ENCODE measurements at regions not wholly inside any gene's neighbourhood (a gene's known extent, or its start where the extent isn't known, plus 50 kb on each side); places are given as distances from the start of the nearest gene placed in this dataset.

DNA sequence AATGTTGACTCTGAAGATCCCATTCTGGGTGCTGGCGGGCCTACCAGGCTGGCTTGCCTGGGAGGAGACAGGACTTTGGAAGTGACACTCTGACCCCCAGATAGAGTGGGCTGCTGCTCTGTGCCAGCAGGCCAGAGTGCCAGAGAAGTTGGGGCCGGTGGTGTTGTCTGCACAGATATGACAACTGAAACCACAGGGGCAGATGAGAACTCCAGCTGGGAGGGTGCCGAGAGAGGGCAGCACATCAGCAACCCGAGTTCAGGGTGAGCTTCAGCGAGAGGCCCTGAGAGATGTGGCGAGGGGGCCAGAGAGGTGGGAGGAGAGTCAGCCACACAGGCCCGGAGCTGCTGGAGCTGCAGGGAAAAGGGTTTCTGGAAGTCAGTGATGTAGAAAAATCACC lies 193.2 kb upstream of the MGMT start:
- Histone ChIP-seq H4K20me1 (ENCODE audit: insufficient read depth, low read length) (no peaks in the 10 kb centered on the region), H3K27ac (ENCODE audit: extremely low read length, insufficient read depth, low read length) (no peak overlapping the region), H3K9ac (ENCODE audit: insufficient read depth, low read depth, low read length) (no peak overlapping the region), H3K4me2 (ENCODE audit: low read depth, low read length) (no peak overlapping the region), H3K4me3 (replicated peaks in 1 of 3; ENCODE audit: insufficient read depth in 1 of 3, low read depth in 2 of 3, low read length in 3 of 3) (no peak overlapping the region), H3K27me3 (ENCODE audit: control insufficient read depth in 1 of 2, insufficient read depth in 2 of 2, low read length in 2 of 2) (peaks cover 0 to 14% of the 10 kb centered on the region in 2 experiments; a peak in 1 of 5 replicates), H3K79me2 (ENCODE audit: insufficient read depth, low read length) (no peaks in the 10 kb centered on the region), H2AFZ (ENCODE audit: low read length) (no peak overlapping the region), H3K9me3 (ENCODE audit: low read length) (no peaks in the 10 kb centered on the region), H3K4me1 (ENCODE audit: insufficient read depth, low read length) (no peaks in the 10 kb centered on the region), H3K36me3 (replicated peaks in 1 of 2; ENCODE audit: control insufficient read depth in 1 of 2, insufficient read depth in 2 of 2, low read length in 2 of 2) (no peaks in the 10 kb centered on the region)
- intact Hi-C loops (cut with micrococcal nuclease; ENCODE audit: unreplicated experiment) (no loop called here), in situ Hi-C loops (cut with HindIII; ENCODE audit: extremely low pct_ligation_motif_present, low pct_unique_long_range_greater_than_20kb) (no loop called here)
- POLR2A ChIA-PET, result no interaction called here
- TF ChIP-seq EZH2 (conservative IDR thresholded peaks at IDR 0.05; ENCODE audit: low read depth, low read length), result no peak
- TF ChIP-seq STAG1 (CRISPR knock-in tag; IDR thresholded peaks at IDR 0.05), result peak; percentile 22
- ATAC-seq (peak; percentile 43; the same call in 2 of the 3 replicates), FAIRE-seq (no peak), DNase-seq (ENCODE audit: low spot score) (no peak)
- WGBS (ENCODE audit: low lambda C conversion rate), result 4% methylated on average over 7 of the region's 7 CpGs
- CTCF ChIA-PET (ENCODE audit: low intra/inter-chr PET ratio, low total read pairs), result no interaction called here
- no TSS peak for BruUV-seq (replicated peaks)

DNA sequence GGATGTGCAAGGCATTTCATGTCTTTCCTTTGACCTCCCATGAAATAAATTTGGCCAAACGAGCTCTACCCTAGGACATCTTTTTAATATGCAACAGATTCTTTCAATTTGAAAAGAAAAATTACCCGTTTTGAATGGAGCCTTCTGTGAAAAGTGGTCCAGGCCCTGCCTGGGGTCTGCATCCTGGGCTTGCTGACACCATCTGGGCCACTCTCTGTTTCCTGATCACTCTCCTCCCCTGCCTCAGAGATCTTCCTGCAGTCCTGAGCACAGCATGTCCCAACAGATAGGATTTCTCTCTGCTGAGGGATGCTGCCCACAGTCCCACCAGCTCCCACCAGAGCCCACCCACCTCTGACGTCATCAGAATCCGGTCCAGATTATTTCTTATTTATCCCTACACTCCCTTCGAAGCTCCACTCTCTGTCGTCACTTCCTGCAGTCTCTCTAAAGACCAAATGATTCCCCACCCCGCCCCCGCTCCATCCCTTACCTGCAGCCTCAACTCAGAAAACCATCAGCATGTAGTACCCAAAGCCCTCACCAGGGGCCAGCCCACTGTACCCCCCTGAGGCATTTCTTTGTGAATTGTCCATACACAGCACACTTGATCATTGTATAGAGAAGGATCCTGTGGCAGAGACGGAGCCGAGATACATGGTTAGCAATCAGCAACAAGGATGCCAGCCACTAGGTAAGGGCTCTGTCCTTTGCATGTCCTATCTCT lies 192.1 kb upstream of the MGMT start:
- intact Hi-C loops (cut with micrococcal nuclease; ENCODE audit: unreplicated experiment), result no loop called here
- H3K4me3 ChIP-seq (replicated peaks in 1 of 3; ENCODE audit: insufficient read depth in 1 of 3, low read depth in 2 of 3, low read length in 3 of 3), result no peak overlapping the region
- no peak overlapping the region for H3K27ac ChIP-seq (ENCODE audit: extremely low read length, insufficient read depth, low read length)
- WGBS (ENCODE audit: low lambda C conversion rate), result 37% methylated on average over 10 of the region's 10 CpGs
- H4K20me1 ChIP-seq (ENCODE audit: insufficient read depth, low read length), result no peaks in the 10 kb centered on the region
- BruUV-seq (replicated peaks), result no TSS peak
- in situ Hi-C loops (cut with HindIII; ENCODE audit: extremely low pct_ligation_motif_present, low pct_unique_long_range_greater_than_20kb), result no loop called here
- no peaks in the 10 kb centered on the region for H3K79me2 ChIP-seq (ENCODE audit: insufficient read depth, low read length)
- no peaks in the 10 kb centered on the region for H3K4me1 ChIP-seq (ENCODE audit: insufficient read depth, low read length)
- no peaks in the 10 kb centered on the region for H3K36me3 ChIP-seq (replicated peaks in 1 of 2; ENCODE audit: control insufficient read depth in 1 of 2, insufficient read depth in 2 of 2, low read length in 2 of 2)
- peak; percentile 38; the same call in 1 of the 3 replicates for ATAC-seq
- H3K27me3 ChIP-seq (ENCODE audit: control insufficient read depth in 1 of 2, insufficient read depth in 2 of 2, low read length in 2 of 2), result peaks cover 0 to 14% of the 10 kb centered on the region in 2 experiments; a peak in 1 of 5 replicates
- no peak overlapping the region for H2AFZ ChIP-seq (ENCODE audit: low read length)
- no peak for FAIRE-seq
- no peak overlapping the region for H3K9ac ChIP-seq (ENCODE audit: insufficient read depth, low read depth, low read length)
- ChIA-PET CTCF (ENCODE audit: low intra/inter-chr PET ratio, low total read pairs) (no interaction called here), POLR2A (no interaction called here)
- no peak overlapping the region for H3K4me2 ChIP-seq (ENCODE audit: low read depth, low read length)
- no peaks in the 10 kb centered on the region for H3K9me3 ChIP-seq (ENCODE audit: low read length)
- TF ChIP-seq ATF7 (IDR thresholded peaks at IDR 0.05), result peak; percentile 92
- no peak for TF ChIP-seq ATF7 (CRISPR knock-in tag; IDR thresholded peaks at IDR 0.05)
- TF ChIP-seq, protein P1, sequence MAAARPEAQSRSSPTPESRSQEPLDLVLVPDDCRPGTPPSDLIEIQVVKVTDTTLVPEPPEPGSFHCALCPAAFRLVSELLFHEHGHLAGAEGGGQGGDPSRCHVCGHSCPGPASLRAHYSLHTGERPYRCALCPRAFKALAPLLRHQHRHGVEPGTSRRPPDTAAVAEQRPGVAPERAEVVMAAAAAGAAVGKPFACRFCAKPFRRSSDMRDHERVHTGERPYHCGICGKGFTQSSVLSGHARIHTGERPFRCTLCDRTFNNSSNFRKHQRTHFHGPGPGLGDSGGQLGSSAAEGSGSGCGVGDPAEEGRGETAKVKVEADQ (CRISPR knock-in tag; IDR thresholded peaks at IDR 0.05; ENCODE audit: borderline replicate concordance), result no peak
- peak; percentile 97 for TF ChIP-seq CREB1 (IDR thresholded peaks at IDR 0.05)
- no peak for TF ChIP-seq CREB1 (CRISPR knock-in tag; IDR thresholded peaks at IDR 0.05)
- DNase-seq (ENCODE audit: low spot score), result no peak

Data from HepG2 (cell line).